HUES6 (cell line): ENCODE measurements at regions not wholly inside any gene's neighbourhood (a gene's known extent, or its start where the extent isn't known, plus 50 kb on each side); places are given as distances from the start of the nearest gene placed in this dataset.

Experiments
- H3K27ac ChIP-seq: 2 replicates; pipeline ENCODE4 v1.7.0; 2013; ENCODE audit warnings: low read depth, mild to moderate bottlenecking, low read length, inconsistent platforms
- H3K27me3 ChIP-seq: 2 replicates; pipeline ENCODE4 v1.6.1; 2013; ENCODE audit warnings: low read length; ENCODE audit not compliant: control insufficient read depth, insufficient read depth
- H3K36me3 ChIP-seq: 2 replicates; pipeline ENCODE4 v1.6.1; 2013; ENCODE audit warnings: low read length; ENCODE audit not compliant: control insufficient read depth, insufficient read depth
- H3K4me1 ChIP-seq: 2 replicates; pipeline ENCODE4 v1.6.1; 2013; ENCODE audit warnings: low read length; ENCODE audit not compliant: control insufficient read depth, insufficient read depth
- H3K4me3 ChIP-seq: 2 replicates; pipeline ENCODE4 v1.5.1; 2013; ENCODE audit warnings: low read depth, low read length
- H3K9ac ChIP-seq: one replicate; pipeline ENCODE4 v1.6.1; 2013; ENCODE audit warnings: mild to moderate bottlenecking, low read length
- H3K9me3 ChIP-seq: 2 replicates; pipeline ENCODE4 v1.6.1; 2013; ENCODE audit warnings: low read depth, low read length; ENCODE audit not compliant: control insufficient read depth, insufficient read depth

DNA sequence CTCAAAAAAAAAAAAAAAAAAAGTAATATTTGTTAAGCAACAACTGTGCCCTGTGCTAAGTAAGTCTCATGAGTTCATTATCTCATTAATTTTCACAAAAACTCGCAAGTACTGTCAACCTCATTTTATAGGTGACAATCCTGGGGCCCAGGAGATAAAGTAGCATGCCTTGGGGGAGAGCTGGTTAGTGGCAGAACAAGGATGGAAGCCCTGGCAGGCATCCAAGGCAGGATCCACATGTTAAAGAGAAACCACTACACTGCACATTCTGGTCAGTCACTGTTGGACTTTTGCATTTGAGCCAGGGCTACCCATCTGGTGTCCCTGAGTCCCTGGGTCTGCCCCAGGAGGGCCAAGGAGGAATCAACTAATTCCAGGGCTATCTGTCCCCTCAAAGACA lies 54.6 kb downstream of the ZFP36L2 start:
- H3K4me3 ChIP-seq: no peak overlapping the region
- peaks cover 21% of the 10 kb centered on the region; the same call in 1 of the 2 replicates for H3K9me3 ChIP-seq
- H3K4me1 ChIP-seq: peaks cover 36% of the 10 kb centered on the region
- H3K9ac ChIP-seq: no peak overlapping the region
- H3K27ac ChIP-seq: no peak overlapping the region
- H3K36me3 ChIP-seq: no peaks in the 10 kb centered on the region
- H3K27me3 ChIP-seq: no peaks in the 10 kb centered on the region

DNA sequence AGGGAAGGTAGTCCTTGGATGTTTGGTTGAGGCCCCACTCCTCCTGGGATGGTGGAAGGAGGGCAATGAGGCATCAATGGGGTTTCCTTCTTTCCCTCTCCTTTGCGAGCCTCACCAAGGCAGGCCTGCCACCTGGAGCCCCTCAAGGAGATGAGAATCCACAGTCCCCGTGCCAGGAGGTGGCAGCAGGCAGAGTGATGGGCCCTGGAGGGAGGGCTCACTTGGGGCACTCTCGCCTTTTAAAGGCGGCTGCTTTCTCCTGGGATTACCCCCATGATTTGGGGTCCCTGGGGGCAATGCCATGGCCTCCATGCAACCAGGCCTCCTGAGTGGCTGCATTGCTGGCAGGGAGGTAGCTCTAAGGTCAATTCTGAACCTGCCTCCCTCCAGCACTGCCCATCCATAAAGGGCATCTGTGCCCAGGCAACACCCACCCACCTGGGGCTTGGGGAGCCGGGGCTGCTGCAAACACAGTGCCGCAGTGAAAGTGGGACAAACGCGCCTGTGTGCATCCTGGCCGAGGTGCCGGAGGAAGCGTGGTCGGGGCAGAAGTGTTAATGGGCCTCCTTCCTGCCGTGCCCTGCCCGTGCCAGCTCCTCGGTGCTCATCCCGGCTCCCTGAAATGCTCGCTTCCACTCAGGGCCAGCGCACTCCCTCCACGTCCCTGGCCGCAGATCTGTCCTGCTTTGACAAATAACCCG lies 55.9 kb downstream of the ZFP36L2 start:
- Histone ChIP-seq H3K9ac (no peak overlapping the region), H3K4me3 (no peak overlapping the region), H3K27me3 (no peaks in the 10 kb centered on the region), H3K27ac (no peak overlapping the region), H3K36me3 (no peaks in the 10 kb centered on the region), H3K9me3 (peaks cover 12% of the 10 kb centered on the region; the same call in 1 of the 2 replicates), H3K4me1 (peaks cover 36% of the 10 kb centered on the region)

DNA sequence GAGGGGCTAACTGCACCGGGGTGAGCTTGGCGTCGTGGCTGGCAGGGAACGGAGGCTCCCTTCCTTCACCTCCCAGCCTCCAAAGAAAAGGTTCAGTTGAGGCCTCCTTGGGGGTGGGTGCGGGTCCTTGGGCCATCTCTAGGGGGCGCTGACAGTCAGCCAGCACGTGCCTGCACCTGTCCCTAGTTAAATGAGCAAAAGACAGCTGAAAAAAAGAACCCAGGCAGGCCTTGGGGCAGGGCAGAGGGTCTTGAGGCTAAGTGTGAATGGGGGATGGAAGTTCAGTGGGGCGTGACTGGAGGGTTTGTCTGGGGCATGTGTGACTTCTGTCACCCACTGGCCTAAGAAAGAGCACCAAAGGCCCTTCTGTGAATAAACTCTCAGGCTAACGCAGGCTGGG lies 56.4 kb downstream of the ZFP36L2 start:
- H3K9me3 ChIP-seq: peaks cover 6% of the 10 kb centered on the region; the same call in 1 of the 2 replicates
- H3K4me3 ChIP-seq: no peak overlapping the region
- no peaks in the 10 kb centered on the region for H3K36me3 ChIP-seq
- H3K27ac ChIP-seq: no peak overlapping the region
- no peak overlapping the region for H3K9ac ChIP-seq
- peaks cover 33% of the 10 kb centered on the region for H3K4me1 ChIP-seq
- no peaks in the 10 kb centered on the region for H3K27me3 ChIP-seq

DNA sequence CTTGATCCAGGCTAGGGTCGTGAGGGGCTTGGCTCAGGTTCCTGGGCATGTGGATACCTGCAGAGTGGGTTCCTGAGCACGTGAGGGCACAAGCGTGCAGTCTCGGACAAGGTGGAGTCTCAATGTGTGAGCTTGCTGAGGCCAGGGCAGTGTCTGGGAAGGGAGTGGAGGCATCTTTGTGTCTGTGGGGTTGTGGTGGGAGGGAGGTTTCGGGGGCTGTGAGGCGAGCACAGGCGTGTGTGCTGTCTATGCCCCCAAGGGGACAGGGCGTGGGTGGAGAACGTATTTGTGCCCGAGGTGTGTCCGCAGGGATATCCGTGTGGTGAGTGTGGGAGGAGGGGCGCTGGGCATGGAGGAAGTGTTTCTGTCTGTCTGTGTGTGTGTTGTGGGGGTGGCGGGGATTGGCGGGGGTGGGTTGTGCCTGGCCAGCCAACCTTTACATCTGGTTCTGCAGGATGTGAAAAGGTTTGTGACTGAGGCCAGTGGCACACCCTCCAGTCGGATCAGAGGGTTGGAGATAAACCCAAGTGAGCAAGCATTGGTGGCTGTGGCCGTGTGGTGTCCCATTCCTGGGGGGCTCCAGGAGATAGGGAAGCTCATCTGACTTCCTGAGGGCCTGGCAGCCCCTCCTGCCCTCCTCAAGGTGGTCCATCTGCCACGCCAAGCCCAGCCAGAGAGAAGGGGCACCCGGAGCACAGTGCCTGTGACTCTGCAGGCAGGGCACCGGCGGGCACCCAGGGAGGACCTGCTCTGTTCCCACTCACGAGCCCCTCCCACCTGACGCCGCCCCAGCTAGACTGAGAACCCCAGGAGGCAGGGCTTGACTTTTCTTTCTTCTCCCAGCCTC lies 57.1 kb downstream of the ZFP36L2 start:
- peaks cover 26% of the 10 kb centered on the region for H3K4me1 ChIP-seq
- no peak overlapping the region for H3K27ac ChIP-seq
- H3K27me3 ChIP-seq: no peaks in the 10 kb centered on the region
- no peak overlapping the region for H3K4me3 ChIP-seq
- H3K9ac ChIP-seq: no peak overlapping the region
- no peaks in the 10 kb centered on the region for H3K36me3 ChIP-seq
- H3K9me3 ChIP-seq: no peaks in the 10 kb centered on the region

DNA sequence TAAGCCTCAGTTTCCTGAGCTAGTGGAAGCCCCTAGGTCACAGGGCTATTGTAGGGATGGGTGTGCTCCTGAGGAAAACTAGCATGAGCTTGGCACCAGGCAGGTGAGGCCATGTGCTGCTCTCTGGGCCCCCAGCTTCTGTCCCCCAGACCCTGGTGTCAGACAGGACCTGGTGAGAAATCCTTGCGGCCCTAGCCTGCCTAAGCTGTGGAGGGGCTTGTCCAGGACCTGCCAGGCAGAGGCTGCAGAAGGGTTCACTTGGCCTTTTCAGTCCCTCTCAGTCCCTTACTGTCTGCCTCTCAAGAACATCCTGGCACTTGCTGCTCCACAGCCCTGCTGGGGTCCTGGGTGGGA lies 58.4 kb downstream of the ZFP36L2 start:
- H3K4me1 ChIP-seq: peaks cover 20% of the 10 kb centered on the region
- H3K4me3 ChIP-seq: no peak overlapping the region
- no peaks in the 10 kb centered on the region for H3K27me3 ChIP-seq
- peak overlapping the region; percentile 22 for H3K9ac ChIP-seq
- no peak overlapping the region for H3K27ac ChIP-seq
- no peaks in the 10 kb centered on the region for H3K9me3 ChIP-seq
- no peaks in the 10 kb centered on the region for H3K36me3 ChIP-seq

DNA sequence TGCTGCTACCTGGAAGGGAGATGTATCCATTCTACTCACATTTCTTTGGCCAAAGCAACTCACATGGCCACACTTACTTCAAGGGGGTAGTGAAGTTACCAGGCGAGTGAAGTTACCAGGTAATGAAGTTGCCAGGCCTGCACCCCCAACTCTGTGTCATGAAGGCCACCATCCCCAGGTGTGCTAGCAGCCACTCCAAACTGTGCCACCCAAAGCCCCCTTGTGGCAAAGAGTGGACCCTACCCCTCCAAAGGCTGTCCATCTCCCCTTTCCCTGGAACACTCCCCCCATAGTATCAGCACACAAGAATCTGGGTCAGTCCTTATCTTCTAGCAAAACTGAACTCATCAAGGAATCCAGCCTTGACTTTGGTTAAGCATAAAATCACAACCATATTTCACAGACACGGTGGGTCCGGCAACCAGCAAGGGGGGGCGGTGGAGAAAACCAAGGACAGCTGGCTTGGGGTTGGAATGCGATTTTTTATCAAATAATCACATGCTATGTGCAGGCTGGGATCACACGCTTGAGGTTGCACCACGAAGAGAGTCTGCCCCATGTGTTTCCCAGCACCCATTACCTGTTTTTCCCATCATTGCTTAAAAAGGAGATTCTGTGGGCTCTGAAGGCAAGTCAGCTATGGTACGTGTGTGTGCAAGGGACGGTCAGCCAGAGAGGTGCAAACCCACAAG lies 60.9 kb downstream of the ZFP36L2 start:
- Histone ChIP-seq H3K4me3 (no peak overlapping the region), H3K36me3 (no peaks in the 10 kb centered on the region), H3K4me1 (peaks cover 20% of the 10 kb centered on the region), H3K9me3 (no peaks in the 10 kb centered on the region), H3K27ac (no peak overlapping the region), H3K9ac (no peak overlapping the region), H3K27me3 (no peaks in the 10 kb centered on the region)

DNA sequence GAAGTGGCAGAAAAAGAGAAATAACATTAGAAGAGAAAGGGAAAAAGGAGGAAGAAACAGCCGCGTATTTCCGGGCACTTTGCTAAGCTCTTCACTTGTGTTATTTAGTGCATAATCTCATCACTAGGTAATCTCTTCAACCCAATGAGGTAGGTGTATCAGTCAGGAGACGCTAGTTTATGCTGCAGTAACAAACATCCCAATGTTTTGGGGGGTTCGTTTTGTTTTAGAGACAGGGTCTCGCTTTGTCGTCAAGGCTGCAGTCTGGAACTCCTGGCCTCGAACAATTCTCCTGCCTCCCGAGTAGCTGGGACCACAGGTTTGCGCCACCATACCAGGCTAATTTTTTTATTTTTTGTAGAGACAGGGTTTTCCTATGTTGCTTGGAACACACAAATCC lies 61.7 kb downstream of the ZFP36L2 start:
- H3K4me3 ChIP-seq: no peak overlapping the region
- H3K4me1 ChIP-seq: peaks cover 19% of the 10 kb centered on the region
- no peaks in the 10 kb centered on the region for H3K9me3 ChIP-seq
- no peak overlapping the region for H3K9ac ChIP-seq
- H3K36me3 ChIP-seq: no peaks in the 10 kb centered on the region
- no peaks in the 10 kb centered on the region for H3K27me3 ChIP-seq
- H3K27ac ChIP-seq: no peak overlapping the region

DNA sequence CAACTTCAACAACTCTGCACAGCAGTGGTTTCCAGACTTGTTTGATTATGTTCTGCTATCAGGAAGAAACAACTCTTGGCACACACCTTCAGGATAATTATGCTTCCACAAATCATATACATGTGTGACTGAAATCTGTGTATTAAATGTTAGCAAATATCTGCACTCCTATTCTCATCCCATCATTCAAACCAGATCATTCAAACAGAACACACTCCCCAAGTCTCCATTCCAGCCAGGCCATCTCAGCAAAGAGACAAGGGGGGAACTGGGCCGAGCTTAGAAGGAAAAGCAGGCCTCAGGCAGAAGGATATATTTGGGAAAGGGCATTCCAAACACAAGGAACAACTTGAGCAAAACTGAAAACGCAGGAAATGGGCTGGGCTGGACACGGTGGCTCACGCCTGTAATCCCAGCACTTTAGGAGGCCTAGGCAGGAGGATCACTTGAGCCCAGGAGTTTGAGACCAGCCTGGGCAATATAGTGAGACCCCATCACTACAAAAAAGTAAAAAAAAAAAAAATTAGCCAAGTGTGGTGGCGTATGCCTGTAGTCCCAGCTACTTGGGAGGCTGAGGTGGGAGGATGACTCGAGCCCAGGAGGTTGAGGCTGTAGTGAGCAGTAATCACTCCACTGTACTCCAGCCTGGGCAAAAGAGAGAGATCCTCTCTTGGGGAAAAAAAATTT lies 62.7 kb downstream of the ZFP36L2 start:
- Histone ChIP-seq H3K27me3 (no peaks in the 10 kb centered on the region), H3K4me1 (peaks cover 12% of the 10 kb centered on the region; the same call in 1 of the 2 replicates), H3K9ac (no peak overlapping the region), H3K36me3 (no peaks in the 10 kb centered on the region), H3K9me3 (no peaks in the 10 kb centered on the region), H3K27ac (no peak overlapping the region), H3K4me3 (no peak overlapping the region)

DNA sequence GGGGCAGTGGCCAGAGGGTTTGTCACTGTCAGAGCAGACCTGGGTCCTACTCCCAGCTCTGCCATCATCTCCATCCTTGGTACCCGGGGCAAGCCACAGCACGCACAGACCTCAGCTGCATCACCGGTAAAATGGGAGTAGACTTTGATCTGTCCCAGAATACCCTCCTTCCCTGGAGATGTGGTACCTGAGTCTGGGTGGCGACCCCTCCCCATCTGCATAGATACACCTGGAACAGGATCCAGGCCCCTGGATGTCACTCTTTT lies 64.0 kb downstream of the ZFP36L2 start:
- peaks cover 9% of the 10 kb centered on the region; the same call in 1 of the 2 replicates for H3K4me1 ChIP-seq
- H3K4me3 ChIP-seq: no peak overlapping the region
- no peak overlapping the region for H3K9ac ChIP-seq
- H3K36me3 ChIP-seq: no peaks in the 10 kb centered on the region
- no peak overlapping the region for H3K27ac ChIP-seq
- no peaks in the 10 kb centered on the region for H3K9me3 ChIP-seq
- H3K27me3 ChIP-seq: no peaks in the 10 kb centered on the region

DNA sequence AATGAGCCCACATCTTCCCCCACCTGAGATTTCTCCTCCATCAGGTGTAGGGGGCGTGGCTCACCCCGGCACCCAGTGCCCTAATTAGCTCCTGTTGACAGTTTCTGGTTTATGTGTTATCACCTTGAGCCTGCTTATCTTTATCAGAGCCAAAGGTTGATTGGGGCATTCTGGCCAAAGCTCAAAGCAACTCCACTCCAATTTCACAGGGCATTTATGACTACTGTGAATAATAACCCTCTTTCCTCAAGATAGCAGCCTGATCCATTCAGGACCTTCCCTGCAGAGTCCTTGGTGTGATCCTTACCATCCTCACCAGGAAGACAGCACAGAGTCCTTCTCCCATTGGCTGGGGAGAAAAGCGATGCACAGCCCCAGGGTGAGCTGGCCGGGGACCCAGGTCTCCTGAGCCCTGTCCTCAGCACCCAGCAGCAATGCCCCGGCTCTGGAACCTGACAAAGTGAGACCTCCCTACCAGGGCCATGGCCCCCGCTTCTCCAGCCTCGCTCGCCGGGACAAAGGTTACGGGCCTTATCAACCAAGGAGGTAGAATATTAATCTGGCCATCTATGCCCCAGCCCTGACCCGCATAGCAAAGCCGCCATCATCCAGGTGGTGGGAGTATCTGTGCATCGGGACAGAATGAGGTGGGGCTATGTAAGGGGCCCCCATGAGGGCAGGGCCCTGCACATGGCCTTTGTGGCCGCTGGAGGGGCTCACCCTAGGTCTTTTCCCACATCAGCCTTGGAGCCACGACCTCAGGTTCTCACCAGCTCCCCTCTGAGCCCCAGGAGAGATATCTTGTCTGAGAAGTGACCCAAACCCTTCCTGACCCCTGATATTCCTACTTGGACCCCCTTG lies 64.5 kb downstream of the ZFP36L2 start:
- Histone ChIP-seq H3K9me3 (no peaks in the 10 kb centered on the region), H3K27ac (no peak overlapping the region), H3K27me3 (no peaks in the 10 kb centered on the region), H3K36me3 (no peaks in the 10 kb centered on the region), H3K4me3 (no peak overlapping the region), H3K4me1 (peaks cover 9% of the 10 kb centered on the region; the same call in 1 of the 2 replicates), H3K9ac (no peak overlapping the region)
